H7 (cell line): ENCODE measurements at regions not wholly inside any gene's neighbourhood (a gene's known extent, or its start where the extent isn't known, plus 50 kb on each side); places are given as distances from the start of the nearest gene placed in this dataset.
"Not testable (repeated sequence)": the region's sequence is repeated elsewhere in the genome, so short reads cannot be mapped to it uniquely, and the experiment has no call there.

Experiments
- DNase-seq: peaks from one replicate; pipeline ENCODE4 v3.0.0; 2012
- H3K27me3 ChIP-seq: 2 replicates; pipeline ENCODE4 v1.6.0; 2011; ENCODE audit warnings: mild to moderate bottlenecking, low read length; ENCODE audit not compliant: control insufficient read depth, insufficient read depth
- H3K36me3 ChIP-seq: replicated peaks from 2 replicates; pipeline ENCODE4 v1.5.1; 2011; ENCODE audit warnings: low read length; ENCODE audit not compliant: control insufficient read depth, insufficient read depth
- H3K4me3 ChIP-seq: 2 replicates; pipeline ENCODE4 v1.5.1; 2011; ENCODE audit warnings: low read depth, mild to moderate bottlenecking, control low read depth, low read length, moderate library complexity; ENCODE audit not compliant: insufficient read depth

DNA sequence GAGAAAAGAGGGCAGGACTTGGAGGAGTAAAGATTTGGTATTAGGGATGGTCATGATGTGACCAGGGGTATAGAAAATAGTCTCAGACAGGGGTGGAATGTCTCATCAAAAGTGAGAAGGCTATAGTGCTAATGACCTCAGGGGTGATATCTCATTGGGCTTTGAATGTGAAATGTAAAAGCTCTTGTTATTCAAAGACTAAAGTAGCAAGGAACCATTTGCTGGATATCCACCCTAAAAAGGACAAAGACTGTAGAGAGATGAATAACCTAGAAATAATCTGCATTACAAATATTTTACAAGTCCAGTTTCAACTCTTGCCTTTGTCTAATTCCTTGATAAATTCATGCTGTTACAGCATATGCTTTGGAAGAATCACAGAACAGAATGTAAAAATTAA, 224.4 kb downstream of the ICOS start:
- no peak for DNase-seq
- H3K4me3 ChIP-seq: no peak overlapping the region
- no peaks in the 10 kb centered on the region for H3K27me3 ChIP-seq
- H3K36me3 ChIP-seq: no peaks in the 10 kb centered on the region

- DNase-seq: no peak
- Histone ChIP-seq H3K27me3 (no peaks in the 10 kb centered on the region), H3K36me3 (no peaks in the 10 kb centered on the region), H3K4me3 (no peak overlapping the region)
Measured at GRCh38 chr2:204161886-204162285, 225.3 kb downstream of the ICOS start.

DNA sequence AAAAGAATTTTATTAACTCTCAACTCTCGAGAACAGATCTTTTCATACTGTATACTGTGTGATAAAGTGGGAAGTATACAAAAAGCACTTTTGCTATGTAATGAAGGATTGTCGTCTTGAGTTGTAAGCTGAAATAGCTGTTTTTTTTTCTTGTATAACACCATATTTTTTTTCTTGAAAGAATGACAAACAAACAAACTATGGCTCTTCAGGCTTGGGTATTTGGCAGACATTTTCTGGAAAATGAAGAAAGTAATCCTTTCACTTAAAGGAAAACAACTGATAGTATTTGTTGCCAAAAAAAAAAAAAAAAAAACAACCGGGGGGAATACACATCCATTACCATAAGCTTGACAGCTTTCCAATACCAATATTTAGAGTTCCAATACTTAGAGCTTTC, 230.4 kb downstream of the ICOS start:
- Histone ChIP-seq H3K36me3 (no peaks in the 10 kb centered on the region), H3K4me3 (no peak overlapping the region), H3K27me3 (no peaks in the 10 kb centered on the region)
- DNase-seq: no peak

GRCh38 chr2:204167670-204168069, 231.1 kb downstream of the ICOS start:
- H3K36me3 ChIP-seq, H3K4me3 ChIP-seq, H3K27me3 ChIP-seq, DNase-seq: not testable (repeated sequence)

- Histone ChIP-seq H3K27me3 (no peaks in the 10 kb centered on the region), H3K4me3 (no peak overlapping the region), H3K36me3 (no peaks in the 10 kb centered on the region)
- no peak for DNase-seq
Measured at GRCh38 chr2:204170411-204170810, 233.8 kb downstream of the ICOS start.

- no peak for DNase-seq
- H3K27me3 ChIP-seq: no peaks in the 10 kb centered on the region
- no peak overlapping the region for H3K4me3 ChIP-seq
- H3K36me3 ChIP-seq: no peaks in the 10 kb centered on the region
Measured at GRCh38 chr2:204171432-204172144, 235.0 kb downstream of the ICOS start.

DNA sequence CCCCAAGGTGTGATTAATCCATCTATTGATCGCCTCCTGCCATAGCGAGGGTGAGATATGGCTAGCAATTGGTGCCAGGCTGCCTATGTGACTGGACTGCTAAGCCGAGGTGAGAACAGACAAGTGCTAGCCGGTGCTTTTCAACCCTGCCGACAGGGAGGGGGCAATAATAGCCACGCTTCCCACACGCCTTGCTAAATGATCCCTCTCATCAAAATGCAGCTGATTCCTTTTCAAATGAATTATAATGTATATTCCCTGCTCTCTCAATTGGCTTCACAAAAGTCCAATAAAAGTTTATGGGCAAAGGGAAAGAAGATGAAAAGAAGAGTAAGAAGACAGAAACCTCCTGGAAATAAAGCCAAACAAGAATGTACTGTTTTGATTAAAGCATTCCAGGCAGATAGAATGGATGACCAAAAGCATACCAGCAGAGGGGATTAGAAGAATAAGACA, 235.6 kb downstream of the ICOS start:
- no peak for DNase-seq
- Histone ChIP-seq H3K27me3 (no peaks in the 10 kb centered on the region), H3K4me3 (no peak overlapping the region), H3K36me3 (no peaks in the 10 kb centered on the region)

DNA sequence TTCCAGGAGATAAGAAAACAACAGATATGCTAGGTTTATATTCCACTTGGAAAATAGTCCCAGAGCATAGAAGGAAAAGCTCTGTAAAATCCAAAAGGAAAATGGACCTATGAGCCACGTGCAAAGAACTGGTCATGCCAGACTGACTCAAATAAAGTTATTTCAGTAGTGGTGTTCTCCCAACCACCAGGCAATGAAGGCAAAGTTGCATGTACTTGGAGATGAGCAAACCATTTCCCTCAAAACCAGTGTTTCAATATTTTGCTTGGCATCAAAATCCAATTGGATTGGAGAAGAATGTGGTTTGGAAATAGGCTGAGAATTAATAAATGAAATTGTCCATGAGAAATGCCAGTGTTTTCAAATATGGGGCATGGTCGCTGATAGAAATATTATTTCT, 237.5 kb downstream of the ICOS start:
- Histone ChIP-seq H3K4me3 (no peak overlapping the region), H3K27me3 (no peaks in the 10 kb centered on the region), H3K36me3 (no peaks in the 10 kb centered on the region)
- no peak for DNase-seq

GRCh38 chr2:204175552-204176271, 239.1 kb downstream of the ICOS start:
- no peaks in the 10 kb centered on the region for H3K36me3 ChIP-seq
- no peak for DNase-seq
- no peak overlapping the region for H3K4me3 ChIP-seq
- no peaks in the 10 kb centered on the region for H3K27me3 ChIP-seq

- no peaks in the 10 kb centered on the region for H3K27me3 ChIP-seq
- no peaks in the 10 kb centered on the region for H3K36me3 ChIP-seq
- DNase-seq: no peak
- no peak overlapping the region for H3K4me3 ChIP-seq
Measured at GRCh38 chr2:204176306-204176705, 239.7 kb downstream of the ICOS start.

GRCh38 chr2:204177251-204177976, 240.9 kb downstream of the ICOS start:
- H3K27me3 ChIP-seq: no peaks in the 10 kb centered on the region
- no peaks in the 10 kb centered on the region for H3K36me3 ChIP-seq
- no peak overlapping the region for H3K4me3 ChIP-seq
- DNase-seq: no peak

DNA sequence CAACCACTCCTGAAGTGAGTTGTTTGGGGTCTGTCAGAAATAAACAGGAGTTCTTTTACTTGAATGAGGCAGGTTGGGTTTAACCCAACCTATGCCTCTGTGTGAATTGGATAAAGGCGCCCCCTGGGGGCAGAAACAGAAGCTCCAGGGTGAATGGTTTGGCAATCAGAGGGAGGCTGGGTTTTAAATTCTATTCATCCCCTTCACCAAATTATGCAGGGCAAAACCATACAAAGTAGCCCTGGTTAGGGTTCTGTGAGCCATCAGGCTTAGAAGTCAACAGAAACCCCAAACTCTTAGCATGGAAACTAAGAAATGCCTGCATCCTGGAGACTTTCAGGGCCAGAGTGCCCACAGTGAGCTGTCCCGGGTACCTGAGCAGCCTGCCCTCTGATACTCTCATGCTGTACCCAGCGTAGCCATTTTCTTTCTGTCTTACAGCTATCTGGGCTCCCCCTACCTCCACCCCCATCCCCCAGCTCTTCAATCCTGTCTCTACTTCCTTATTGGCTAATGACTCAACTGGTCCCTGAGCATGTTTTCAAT, 241.5 kb downstream of the ICOS start:
- peak; percentile 24 for DNase-seq
- Histone ChIP-seq H3K4me3 (no peak overlapping the region), H3K27me3 (no peaks in the 10 kb centered on the region), H3K36me3 (no peaks in the 10 kb centered on the region)

- H3K27me3 ChIP-seq: no peaks in the 10 kb centered on the region
- no peak overlapping the region for H3K4me3 ChIP-seq
- H3K36me3 ChIP-seq: no peaks in the 10 kb centered on the region
- no peak for DNase-seq
Measured at GRCh38 chr2:204180649-204181048, 244.1 kb downstream of the ICOS start.

DNA sequence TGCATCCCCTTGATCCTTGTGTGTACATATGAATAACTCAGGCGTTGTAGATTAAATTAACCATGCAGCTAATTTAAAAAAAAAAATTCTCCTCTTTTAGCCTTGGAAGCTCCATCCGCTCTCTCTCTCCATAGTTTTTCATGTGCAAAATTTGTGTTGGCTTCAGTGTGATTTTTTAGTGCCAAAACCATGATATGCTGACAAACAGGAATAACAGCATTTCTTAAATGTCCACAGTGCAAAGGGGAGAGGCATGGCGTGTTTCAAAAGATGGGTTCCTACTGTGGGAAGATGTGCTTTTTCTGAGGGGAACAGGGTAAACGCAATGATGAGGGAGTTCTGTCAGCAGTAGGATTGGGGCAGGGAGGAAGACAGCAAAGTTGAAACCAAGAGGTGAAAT, 247.0 kb downstream of the ICOS start:
- no peaks in the 10 kb centered on the region for H3K36me3 ChIP-seq
- H3K27me3 ChIP-seq: no peaks in the 10 kb centered on the region
- DNase-seq: no peak
- no peak overlapping the region for H3K4me3 ChIP-seq

DNA sequence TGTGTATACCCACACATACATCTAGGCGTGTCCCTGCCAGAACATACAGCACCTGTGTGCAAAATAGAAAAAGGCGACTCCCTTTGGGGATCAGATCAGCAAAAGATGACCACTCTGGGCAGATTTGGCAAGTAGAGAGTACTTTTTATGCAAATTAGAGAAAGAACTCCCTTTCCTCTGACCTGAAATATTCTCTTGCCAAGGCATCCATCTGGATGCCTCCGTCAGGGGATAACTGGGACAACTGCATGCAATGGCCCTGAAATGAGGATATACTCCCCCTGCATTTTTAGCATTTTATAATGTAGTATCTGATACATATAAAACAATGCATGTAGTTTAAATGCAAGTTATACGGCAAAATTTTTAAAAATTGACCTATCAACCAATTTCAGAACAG, 247.7 kb downstream of the ICOS start:
- H3K36me3 ChIP-seq: no peaks in the 10 kb centered on the region
- no peak for DNase-seq
- no peaks in the 10 kb centered on the region for H3K27me3 ChIP-seq
- no peak overlapping the region for H3K4me3 ChIP-seq
